Stimulated activated CD8-positive, alpha-beta memory T cell treated with anti-CD3 and anti-CD28 coated beads, Interleukin-7, amount 100 ng/mL, for 4 hours (primary cell): ENCODE measurements at regions not wholly inside any gene's neighbourhood (a gene's known extent, or its start where the extent isn't known, plus 50 kb on each side); places are given as distances from the start of the nearest gene placed in this dataset.

Source experiments
- DNase-seq, 2 donors: peaks; one replicate each; pipeline ENCODE4 v3.0.0-alpha.2; 2020; ENCODE audit warnings: low read depth in 2 of 2

- no peak for DNase-seq
Measured at GRCh38 chr1:34478515-34479076, 276.3 kb upstream of the GJB5 start.

- no peak for DNase-seq
Measured at GRCh38 chr1:34479731-34480130, 275.1 kb upstream of the GJB5 start.

GRCh38 chr1:34488080-34488708 is 266.7 kb upstream of the GJB5 start:
- DNase-seq, result no peak

- DNase-seq, result no peak
Measured at GRCh38 chr1:34500451-34500850, 254.4 kb upstream of the GJB5 start.

GRCh38 chr1:34511802-34512201 is 243.0 kb upstream of the GJB5 start:
- DNase-seq, result no peak

GRCh38 chr1:34518146-34518699 is 236.6 kb upstream of the GJB5 start:
- DNase-seq, result no peak

- no peak for DNase-seq
Measured at GRCh38 chr1:34520111-34520510, 234.7 kb upstream of the GJB5 start.

- DNase-seq, result no peak
Measured at GRCh38 chr1:34524783-34525182, 230.1 kb upstream of the GJB5 start.

GRCh38 chr1:34529935-34530859 is 224.7 kb upstream of the GJB5 start:
- DNase-seq, result no peak

- no peak for DNase-seq
Measured at GRCh38 chr1:34532113-34532512, 222.7 kb upstream of the GJB5 start.

- DNase-seq, result no peak
Measured at GRCh38 chr1:34538481-34538880, 216.4 kb upstream of the GJB5 start.

- DNase-seq, result no peak
Measured at GRCh38 chr1:34547046-34547674, 207.7 kb upstream of the GJB5 start.

GRCh38 chr1:34549199-34549598 is 205.6 kb upstream of the GJB5 start:
- DNase-seq, result no peak

- DNase-seq, result no peak
Measured at GRCh38 chr1:34578306-34578705, 176.5 kb upstream of the GJB5 start.

GRCh38 chr1:34582356-34582755 is 172.5 kb upstream of the GJB5 start:
- no peak for DNase-seq

GRCh38 chr1:34587761-34588160 is 167.1 kb upstream of the GJB5 start:
- DNase-seq, result no peak

- no peak for DNase-seq
Measured at GRCh38 chr1:34590211-34590623, 164.6 kb upstream of the GJB5 start.

GRCh38 chr1:34591751-34592629 is 162.9 kb upstream of the GJB5 start:
- DNase-seq, result no peak

GRCh38 chr1:34597877-34598514 is 156.9 kb upstream of the GJB5 start:
- DNase-seq, result no peak

GRCh38 chr1:34602907-34603306 is 151.9 kb upstream of the GJB5 start:
- no peak for DNase-seq

- DNase-seq, result no peak
Measured at GRCh38 chr1:34603594-34603993, 151.3 kb upstream of the GJB5 start.
